OCI-LY7 (cell line): ENCODE measurements at regions not wholly inside any gene's neighbourhood (a gene's known extent, or its start where the extent isn't known, plus 50 kb on each side); places are given as distances from the start of the nearest gene placed in this dataset.

Experiments
- CTCF ChIP-seq: fragments of 200-600 bp; sonication (generic); conservative IDR thresholded peaks from 2 replicates; pipeline ENCODE4 v1.5.1; 2014; ENCODE audit warnings: mild to moderate bottlenecking, antibody characterized with exemption, low read length, moderate library complexity, mixed read lengths
- EZH2phosphoT487 ChIP-seq: fragments of 200-600 bp; sonication (generic); IDR thresholded peaks from 2 replicates; pipeline ENCODE4 v1.6.1; 2018; ENCODE audit warnings: low read depth, borderline replicate concordance, mild to moderate bottlenecking, mixed run types, antibody characterized with exemption, low read length, moderate library complexity, mixed read lengths

GRCh38 chr13:89752394-89752793 lies 1595.1 kb upstream of the MIR17HG start:
- TF ChIP-seq CTCF (no peak), EZH2phosphoT487 (no peak)
